ENCODE measurements at regions not wholly inside any gene's neighbourhood (a gene's known extent, or its start where the extent isn't known, plus 50 kb on each side); places are given as distances from the start of the nearest gene placed in this dataset.

GRCh38 chr17:79251824-79252223 is 177.2 kb downstream of the ENGASE start:
- ATAC-seq, result no peak
- H3K9me3 Mint-ChIP-seq, result no peaks in the 10 kb centered on the region
- no peak for DNase-seq (ENCODE audit: low spot score in 2 of 2)
- no peak overlapping the region for H3K27ac Mint-ChIP-seq
- H3K36me3 Mint-ChIP-seq, result no peaks in the 10 kb centered on the region

GRCh38 chr17:79249929-79250521 is 175.4 kb downstream of the ENGASE start:
- no peak overlapping the region for H3K27ac Mint-ChIP-seq
- ATAC-seq (no peak), DNase-seq (ENCODE audit: low spot score in 2 of 2) (no peak)
- no peaks in the 10 kb centered on the region for H3K9me3 Mint-ChIP-seq
- H3K36me3 Mint-ChIP-seq, result no peaks in the 10 kb centered on the region

GRCh38 chr17:79248843-79249493 is 174.3 kb downstream of the ENGASE start:
- H3K27ac Mint-ChIP-seq, result no peak overlapping the region
- ATAC-seq, result no peak
- H3K9me3 Mint-ChIP-seq, result no peaks in the 10 kb centered on the region
- no peak for DNase-seq (ENCODE audit: low spot score in 2 of 2)
- H3K36me3 Mint-ChIP-seq, result no peaks in the 10 kb centered on the region

- no peak overlapping the region for H3K27ac Mint-ChIP-seq
- H3K36me3 Mint-ChIP-seq, result no peaks in the 10 kb centered on the region
- no peaks in the 10 kb centered on the region for H3K9me3 Mint-ChIP-seq
- no peak for DNase-seq (ENCODE audit: low spot score in 2 of 2)
- ATAC-seq, result no peak
Observed at GRCh38 chr17:79246225-79247190, 171.9 kb downstream of the ENGASE start.

- ATAC-seq, result no peak
- no peaks in the 10 kb centered on the region for H3K36me3 Mint-ChIP-seq
- no peaks in the 10 kb centered on the region for H3K9me3 Mint-ChIP-seq
- no peak overlapping the region for H3K27ac Mint-ChIP-seq
- DNase-seq (ENCODE audit: low spot score in 2 of 2), result no peak
Observed at GRCh38 chr17:79244665-79245064, 170.0 kb downstream of the ENGASE start.

DNA sequence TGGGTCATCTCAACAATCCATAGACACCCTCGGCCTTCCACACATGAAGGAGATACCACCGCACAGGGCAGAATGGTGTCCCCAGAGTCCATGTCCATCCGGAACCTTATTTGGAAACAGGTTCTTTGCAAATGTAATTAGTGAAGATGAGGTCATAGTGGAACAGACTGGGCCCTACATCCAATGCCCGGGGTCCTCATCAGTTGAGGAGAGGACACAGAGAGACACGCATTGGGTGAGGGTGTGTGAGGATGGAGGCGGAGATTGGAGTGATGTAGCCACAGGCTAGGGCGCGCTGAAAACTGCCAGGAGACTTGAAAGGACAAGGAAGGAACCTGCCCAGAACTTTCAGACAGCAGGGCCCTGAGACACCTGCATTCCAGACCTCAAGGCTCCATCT is 169.4 kb downstream of the ENGASE start:
- no peaks in the 10 kb centered on the region for H3K9me3 Mint-ChIP-seq
- ATAC-seq (no peak), DNase-seq (ENCODE audit: low spot score in 2 of 2) (no peak)
- H3K27ac Mint-ChIP-seq, result no peak overlapping the region
- H3K36me3 Mint-ChIP-seq, result no peaks in the 10 kb centered on the region

DNA sequence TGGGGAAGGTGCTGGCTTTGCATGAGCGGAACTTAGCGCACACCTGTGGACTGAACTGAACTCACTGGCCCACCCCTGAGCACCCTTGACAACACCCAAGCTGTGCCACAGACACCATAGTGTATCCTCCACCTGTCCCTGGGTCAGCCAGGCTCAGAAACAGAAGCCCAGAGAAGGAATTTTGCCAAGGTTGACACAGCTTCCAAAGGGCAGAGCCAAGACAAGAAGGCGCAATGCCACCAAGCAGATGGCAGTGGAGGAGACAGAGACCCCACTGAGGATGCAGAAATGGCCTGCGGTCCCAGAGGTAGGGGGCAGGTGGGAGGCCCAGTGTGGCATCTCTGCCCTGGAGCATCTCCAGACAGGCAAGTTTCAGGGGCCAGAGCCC is 169.0 kb downstream of the ENGASE start:
- ATAC-seq (no peak), DNase-seq (ENCODE audit: low spot score in 2 of 2) (no peak)
- no peak overlapping the region for H3K27ac Mint-ChIP-seq
- H3K9me3 Mint-ChIP-seq, result no peaks in the 10 kb centered on the region
- H3K36me3 Mint-ChIP-seq, result no peaks in the 10 kb centered on the region

GRCh38 chr17:79242873-79243602 is 168.4 kb downstream of the ENGASE start:
- DNase-seq (ENCODE audit: low spot score in 2 of 2), result no peak
- H3K9me3 Mint-ChIP-seq, result no peaks in the 10 kb centered on the region
- H3K27ac Mint-ChIP-seq, result no peak overlapping the region
- H3K36me3 Mint-ChIP-seq, result no peaks in the 10 kb centered on the region
- no peak for ATAC-seq

DNA sequence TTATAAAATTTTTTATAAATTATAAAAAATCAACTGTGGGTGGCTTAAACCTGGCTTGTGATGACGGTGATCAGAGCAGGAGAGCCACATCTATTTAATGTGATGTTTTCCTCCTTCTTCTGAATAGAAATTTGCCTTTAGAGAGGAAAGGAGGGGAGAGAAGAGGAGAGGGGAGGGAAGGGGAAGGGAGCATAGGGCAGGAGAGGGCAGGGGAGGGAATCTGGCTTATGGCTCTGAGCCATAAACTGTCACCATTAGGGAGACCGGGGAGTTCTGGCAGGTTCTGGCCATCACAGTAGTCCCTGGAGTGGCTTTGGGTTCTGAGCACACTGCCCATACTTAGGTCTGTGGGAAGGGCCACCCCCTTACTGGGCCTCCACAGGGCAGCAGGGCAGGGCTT is 167.8 kb downstream of the ENGASE start:
- H3K36me3 Mint-ChIP-seq, result no peaks in the 10 kb centered on the region
- DNase-seq (ENCODE audit: low spot score in 2 of 2) (no peak), ATAC-seq (no peak)
- H3K27ac Mint-ChIP-seq, result no peak overlapping the region
- H3K9me3 Mint-ChIP-seq, result no peaks in the 10 kb centered on the region

DNA sequence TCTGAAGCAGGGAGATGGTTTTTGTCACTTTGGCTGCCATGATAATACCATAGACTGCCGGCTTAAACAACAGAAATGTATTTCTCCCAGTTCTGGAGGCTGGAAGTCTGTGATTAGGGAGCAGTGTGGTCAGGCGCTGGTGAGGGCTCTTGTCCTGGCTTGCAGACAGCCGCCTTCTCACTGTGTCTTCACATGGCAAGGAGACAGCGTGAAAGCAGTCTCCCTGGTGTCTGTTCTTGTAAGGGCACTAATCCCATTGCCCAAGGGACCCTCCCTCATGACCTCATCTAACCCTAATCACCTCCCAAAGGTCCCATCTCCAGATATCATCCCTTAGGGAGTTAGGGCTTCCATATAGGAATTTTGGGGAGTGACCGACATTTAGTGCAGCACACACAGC is 167.0 kb downstream of the ENGASE start:
- no peak for ATAC-seq
- Mint-ChIP-seq H3K9me3 (no peaks in the 10 kb centered on the region), H3K36me3 (no peaks in the 10 kb centered on the region), H3K27ac (peak overlapping the region in 1 of 2 donors; percentile 20)
- no peak for DNase-seq (ENCODE audit: low spot score in 2 of 2)

DNA sequence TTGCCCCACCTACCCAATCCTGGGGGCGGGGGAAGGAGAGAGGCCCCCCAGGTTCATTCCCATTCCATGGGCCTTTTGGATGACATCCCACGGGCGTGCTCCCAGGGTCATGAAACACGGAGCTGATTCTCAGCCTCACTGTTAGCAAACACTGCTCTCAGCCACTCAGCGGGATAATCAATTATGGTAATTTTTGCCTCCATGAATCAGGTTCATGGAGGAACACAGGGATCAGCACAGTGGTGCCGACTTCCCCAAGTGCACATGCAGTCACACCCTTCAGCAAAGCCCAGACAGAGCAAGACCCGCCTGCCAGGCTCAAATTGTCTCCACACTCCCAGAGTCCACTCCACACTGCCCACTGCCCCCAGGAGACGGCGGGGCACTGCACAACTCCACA is 164.6 kb downstream of the ENGASE start:
- H3K9me3 Mint-ChIP-seq, result no peaks in the 10 kb centered on the region
- H3K27ac Mint-ChIP-seq, result no peak overlapping the region
- no peaks in the 10 kb centered on the region for H3K36me3 Mint-ChIP-seq
- DNase-seq (ENCODE audit: low spot score in 2 of 2) (no peak), ATAC-seq (no peak)

- no peak for ATAC-seq
- H3K27ac Mint-ChIP-seq, result no peak overlapping the region
Observed at GRCh38 chr17:79237448-79238053, 162.9 kb downstream of the ENGASE start.

GRCh38 chr17:79235808-79236207 is 161.2 kb downstream of the ENGASE start:
- Mint-ChIP-seq H3K9me3 (no peaks in the 10 kb centered on the region), H3K27ac (no peak overlapping the region), H3K36me3 (no peaks in the 10 kb centered on the region)
- ATAC-seq, result no peak
- DNase-seq (ENCODE audit: low spot score in 2 of 2), result no peak

More at GRCh38 chr17:79237448-79238053, 162.9 kb downstream of the ENGASE start:
- no peaks in the 10 kb centered on the region for H3K9me3 Mint-ChIP-seq
- H3K36me3 Mint-ChIP-seq, result no peaks in the 10 kb centered on the region
- DNase-seq (ENCODE audit: low spot score in 2 of 2), result no peak

- Mint-ChIP-seq H3K36me3 (no peaks in the 10 kb centered on the region), H3K27ac (no peak overlapping the region), H3K9me3 (no peaks in the 10 kb centered on the region)
- no peak for ATAC-seq
- DNase-seq (ENCODE audit: low spot score in 2 of 2), result no peak
Observed at GRCh38 chr17:79233916-79234551, 159.4 kb downstream of the ENGASE start.

GRCh38 chr17:79232957-79233356 is 158.3 kb downstream of the ENGASE start:
- H3K9me3 Mint-ChIP-seq, result no peaks in the 10 kb centered on the region
- ATAC-seq, result no peak
- no peak for DNase-seq (ENCODE audit: low spot score in 2 of 2)
- H3K36me3 Mint-ChIP-seq, result no peaks in the 10 kb centered on the region
- H3K27ac Mint-ChIP-seq, result no peak overlapping the region

- DNase-seq (ENCODE audit: low spot score in 2 of 2) (no peak), ATAC-seq (no peak)
- Mint-ChIP-seq H3K9me3 (no peaks in the 10 kb centered on the region), H3K36me3 (no peaks in the 10 kb centered on the region), H3K27ac (no peak overlapping the region)
Observed at GRCh38 chr17:79231766-79232287, 157.2 kb downstream of the ENGASE start.
